ENCODE measurements at regions not wholly inside any gene's neighbourhood (a gene's known extent, or its start where the extent isn't known, plus 50 kb on each side); places are given as distances from the start of the nearest gene placed in this dataset.

DNA sequence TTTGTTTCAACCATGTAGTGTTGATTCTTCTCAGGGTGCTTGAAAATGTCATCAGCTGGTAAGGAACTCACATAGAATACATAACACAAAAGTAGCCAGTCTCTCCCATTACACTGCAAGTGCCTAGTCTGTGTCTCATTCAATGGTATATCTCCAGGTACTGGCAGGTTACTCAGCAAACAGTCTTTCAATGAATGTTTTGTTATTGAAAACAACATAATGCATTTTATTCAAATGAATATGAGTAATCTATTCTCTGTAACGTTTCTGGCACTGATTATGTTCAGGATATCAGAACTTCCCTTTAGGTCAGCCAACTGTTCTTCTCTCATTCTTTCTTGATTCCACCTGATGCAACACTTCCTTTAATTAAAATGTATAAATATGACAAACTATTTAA, 68.0 kb upstream of the SLITRK1 start:
- TF ChIP-seq TAF1 (IDR thresholded peaks at IDR 0.05; ENCODE audit: borderline replicate concordance, low read depth, low read length) (no peak), POLR2A (IDR thresholded peaks at IDR 0.05; ENCODE audit: low read depth, low read length) (no peak)
